Parathyroid adenoma (tissue), 2 donors: ENCODE measurements at regions not wholly inside any gene's neighbourhood (a gene's known extent, or its start where the extent isn't known, plus 50 kb on each side); places are given as distances from the start of the nearest gene placed in this dataset.

ENCODE experiments used
- H2AFZ ChIP-seq: fragments of 300-600 bp; sonication (generic); one replicate; pipeline ENCODE4 v1.7.0; 2017; ENCODE audit warnings: antibody characterized with exemption, mild to moderate bottlenecking
- H3K27ac ChIP-seq: fragments of 300-600 bp; sonication (generic); one replicate; pipeline ENCODE4 v1.7.0; 2017
- H3K27me3 ChIP-seq: fragments of 300-600 bp; sonication (generic); one replicate; pipeline ENCODE4 v1.7.0; 2017; ENCODE audit warnings: low read length; ENCODE audit not compliant: control insufficient read depth, insufficient read depth
- H3K36me3 ChIP-seq: fragments of 300-600 bp; sonication (generic); one replicate; pipeline ENCODE4 v1.7.0; 2017; ENCODE audit warnings: low read length; ENCODE audit not compliant: control insufficient read depth, insufficient read depth
- H3K4me1 ChIP-seq: fragments of 300-600 bp; sonication (generic); one replicate; pipeline ENCODE4 v1.7.0; 2017; ENCODE audit warnings: control low read depth
- H3K4me2 ChIP-seq: fragments of 300-600 bp; sonication (generic); one replicate; pipeline ENCODE4 v1.7.0; 2017; ENCODE audit warnings: low read length
- H3K4me3 ChIP-seq: fragments of 300-600 bp; sonication (generic); one replicate; pipeline ENCODE4 v1.7.0; 2017; ENCODE audit warnings: low read depth, low read length
- H3K79me2 ChIP-seq: fragments of 300-600 bp; sonication (generic); one replicate; pipeline ENCODE4 v1.7.0; 2017; ENCODE audit warnings: control low read depth
- H3K9ac ChIP-seq: fragments of 300-600 bp; sonication (generic); one replicate; pipeline ENCODE4 v1.7.0; 2017; ENCODE audit warnings: mild to moderate bottlenecking
- H3K9me3 ChIP-seq: fragments of 300-600 bp; sonication (generic); one replicate; pipeline ENCODE4 v1.7.0; 2017; ENCODE audit warnings: low read length; ENCODE audit not compliant: control insufficient read depth
- CTCF ChIP-seq: fragments of 300-600 bp; sonication (generic); IDR thresholded peaks from one replicate; pipeline ENCODE4 v1.7.0; 2017; ENCODE audit warnings: antibody characterized with exemption, mild to moderate bottlenecking
- donor health status: primary hyperparathyroidism.

DNA sequence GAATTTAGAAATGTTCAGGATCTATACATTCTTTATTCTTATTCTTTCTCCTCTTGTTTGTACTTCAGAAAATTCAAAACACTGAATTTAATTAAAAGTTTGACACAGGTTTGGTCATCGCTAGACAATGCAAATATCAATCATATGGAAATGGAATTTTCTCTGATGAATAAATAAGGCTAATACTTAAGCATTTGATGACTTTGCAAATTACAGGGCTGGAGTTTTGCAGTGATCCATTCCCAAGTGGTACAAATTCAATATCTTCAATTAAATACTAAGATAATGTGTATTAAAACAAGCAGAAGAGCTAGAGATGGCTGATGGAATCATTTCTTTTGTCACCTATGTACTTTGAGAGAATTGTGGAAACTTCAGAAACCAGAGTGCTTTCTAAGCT, 439.6 kb downstream of the DYNC2H1 start:
- Histone ChIP-seq H3K27ac (no peak overlapping the region), H3K4me2 (no peak overlapping the region), H3K36me3 (no peaks in the 10 kb centered on the region), H3K27me3 (no peaks in the 10 kb centered on the region), H3K9ac (no peak overlapping the region), H3K4me1 (no peaks in the 10 kb centered on the region), H3K9me3 (no peaks in the 10 kb centered on the region), H3K79me2 (no peaks in the 10 kb centered on the region), H3K4me3 (no peak overlapping the region), H2AFZ (no peak overlapping the region)
- no peak for TF ChIP-seq CTCF

GRCh38 chr11:103550811-103551210, 441.6 kb downstream of the DYNC2H1 start:
- no peak overlapping the region for H3K27ac ChIP-seq
- no peak overlapping the region for H2AFZ ChIP-seq
- H3K9ac ChIP-seq = no peak overlapping the region
- H3K4me1 ChIP-seq = no peaks in the 10 kb centered on the region
- H3K4me2 ChIP-seq = no peak overlapping the region
- no peaks in the 10 kb centered on the region for H3K79me2 ChIP-seq
- TF ChIP-seq CTCF = no peak
- no peaks in the 10 kb centered on the region for H3K36me3 ChIP-seq
- H3K27me3 ChIP-seq = no peaks in the 10 kb centered on the region
- H3K9me3 ChIP-seq = no peaks in the 10 kb centered on the region
- H3K4me3 ChIP-seq = no peak overlapping the region

DNA sequence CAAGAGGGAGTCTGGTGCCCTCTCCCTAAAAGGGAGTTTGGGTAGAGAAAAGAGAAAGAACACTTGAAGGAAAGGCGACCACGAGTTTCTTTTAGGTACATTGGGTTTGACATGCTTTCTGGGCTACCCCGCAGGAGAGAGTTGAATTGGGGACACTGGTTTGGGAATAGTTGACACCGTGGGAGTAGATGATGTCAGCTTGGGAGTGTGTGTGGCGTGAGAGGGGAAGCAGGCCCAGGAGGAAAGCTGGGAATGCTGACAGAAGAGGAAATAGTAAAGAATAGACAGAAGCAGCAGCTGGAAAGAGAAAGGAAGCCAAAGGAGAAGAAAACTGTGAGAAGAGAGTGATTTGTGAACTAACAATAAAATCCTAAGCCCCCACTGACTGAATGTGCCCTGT, 442.9 kb downstream of the DYNC2H1 start:
- H3K27me3 ChIP-seq = no peaks in the 10 kb centered on the region
- no peaks in the 10 kb centered on the region for H3K9me3 ChIP-seq
- H3K79me2 ChIP-seq = no peaks in the 10 kb centered on the region
- no peak overlapping the region for H3K4me2 ChIP-seq
- no peaks in the 10 kb centered on the region for H3K36me3 ChIP-seq
- H3K9ac ChIP-seq = no peak overlapping the region
- H3K4me1 ChIP-seq = no peaks in the 10 kb centered on the region
- no peak for TF ChIP-seq CTCF
- H2AFZ ChIP-seq = no peak overlapping the region
- no peak overlapping the region for H3K27ac ChIP-seq
- H3K4me3 ChIP-seq = no peak overlapping the region

DNA sequence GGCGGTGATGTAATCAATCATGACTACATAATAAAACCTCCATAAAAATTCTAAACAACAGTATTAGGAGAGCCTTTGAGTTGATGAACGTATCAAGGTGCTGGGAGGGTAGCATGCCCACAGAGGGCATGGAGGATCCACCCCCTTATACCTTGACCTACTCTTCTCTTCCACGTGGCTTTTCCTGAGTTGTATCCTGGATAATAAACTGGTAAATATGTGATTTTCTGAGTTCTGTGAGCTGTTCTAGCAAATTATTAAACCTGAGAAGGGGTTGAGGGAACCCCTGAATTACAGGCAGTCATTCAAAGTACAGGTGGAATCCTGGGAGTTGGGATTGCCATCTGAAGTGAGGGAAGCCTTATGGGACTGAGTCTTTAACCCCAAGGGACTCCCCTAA, 446.9 kb downstream of the DYNC2H1 start:
- Histone ChIP-seq H3K79me2 (no peaks in the 10 kb centered on the region), H3K27me3 (no peaks in the 10 kb centered on the region), H3K9me3 (no peaks in the 10 kb centered on the region), H3K4me3 (no peak overlapping the region), H3K9ac (no peak overlapping the region), H3K27ac (no peak overlapping the region), H3K4me2 (no peak overlapping the region), H3K36me3 (no peaks in the 10 kb centered on the region), H3K4me1 (no peaks in the 10 kb centered on the region), H2AFZ (no peak overlapping the region)
- no peak for TF ChIP-seq CTCF

DNA sequence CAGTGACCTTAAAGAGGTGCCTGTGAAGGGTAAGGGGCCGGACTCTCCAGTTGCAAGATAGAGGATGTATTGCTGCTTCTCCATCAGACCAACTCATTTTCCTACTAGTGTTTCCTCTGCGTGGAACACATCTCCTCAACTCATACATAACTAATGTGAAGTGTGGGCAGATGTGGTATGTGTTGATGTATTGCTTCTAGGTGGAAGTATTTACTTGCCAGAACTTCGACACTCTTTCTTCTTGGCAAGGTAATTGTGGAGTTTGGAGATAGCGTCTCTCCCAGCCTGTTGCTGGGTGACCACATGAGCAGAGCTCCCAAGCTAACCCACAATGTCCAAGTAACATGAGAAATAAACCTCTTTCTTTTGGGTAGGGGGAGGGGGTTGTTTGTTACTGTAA, 456.9 kb downstream of the DYNC2H1 start:
- H3K9me3 ChIP-seq = no peaks in the 10 kb centered on the region
- no peak for TF ChIP-seq CTCF
- H3K79me2 ChIP-seq = no peaks in the 10 kb centered on the region
- H3K27me3 ChIP-seq = no peaks in the 10 kb centered on the region
- no peak overlapping the region for H3K4me2 ChIP-seq
- H3K4me3 ChIP-seq = no peak overlapping the region
- H3K36me3 ChIP-seq = no peaks in the 10 kb centered on the region
- no peak overlapping the region for H3K9ac ChIP-seq
- no peak overlapping the region for H2AFZ ChIP-seq
- H3K4me1 ChIP-seq = no peaks in the 10 kb centered on the region
- no peak overlapping the region for H3K27ac ChIP-seq
